ENCODE measurements at regions not wholly inside any gene's neighbourhood (a gene's known extent, or its start where the extent isn't known, plus 50 kb on each side); places are given as distances from the start of the nearest gene placed in this dataset.

GRCh38 chr7:140235114-140235513 is 58.3 kb upstream of the KDM7A start:
- no peaks in the 10 kb centered on the region for H3K36me3 ChIP-seq
- no peaks in the 10 kb centered on the region for H3K27me3 ChIP-seq
- DNase-seq: no peak
- no peak overlapping the region for H3K4me3 ChIP-seq (ENCODE audit: low read depth, low read length)
- no peaks in the 10 kb centered on the region for H3K9me3 ChIP-seq
- TF ChIP-seq, protein P1, sequence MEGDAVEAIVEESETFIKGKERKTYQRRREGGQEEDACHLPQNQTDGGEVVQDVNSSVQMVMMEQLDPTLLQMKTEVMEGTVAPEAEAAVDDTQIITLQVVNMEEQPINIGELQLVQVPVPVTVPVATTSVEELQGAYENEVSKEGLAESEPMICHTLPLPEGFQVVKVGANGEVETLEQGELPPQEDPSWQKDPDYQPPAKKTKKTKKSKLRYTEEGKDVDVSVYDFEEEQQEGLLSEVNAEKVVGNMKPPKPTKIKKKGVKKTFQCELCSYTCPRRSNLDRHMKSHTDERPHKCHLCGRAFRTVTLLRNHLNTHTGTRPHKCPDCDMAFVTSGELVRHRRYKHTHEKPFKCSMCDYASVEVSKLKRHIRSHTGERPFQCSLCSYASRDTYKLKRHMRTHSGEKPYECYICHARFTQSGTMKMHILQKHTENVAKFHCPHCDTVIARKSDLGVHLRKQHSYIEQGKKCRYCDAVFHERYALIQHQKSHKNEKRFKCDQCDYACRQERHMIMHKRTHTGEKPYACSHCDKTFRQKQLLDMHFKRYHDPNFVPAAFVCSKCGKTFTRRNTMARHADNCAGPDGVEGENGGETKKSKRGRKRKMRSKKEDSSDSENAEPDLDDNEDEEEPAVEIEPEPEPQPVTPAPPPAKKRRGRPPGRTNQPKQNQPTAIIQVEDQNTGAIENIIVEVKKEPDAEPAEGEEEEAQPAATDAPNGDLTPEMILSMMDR (IDR thresholded peaks at IDR 0.05; ENCODE audit: low read depth, low read length): no peak
- H3K4me1 ChIP-seq: no peaks in the 10 kb centered on the region; the same call in 1 of the 2 replicates

- Histone ChIP-seq H3K4me1 (no peaks in the 10 kb centered on the region), H3K9me3 (no peaks in the 10 kb centered on the region), H3K4me3 (ENCODE audit: low read depth, low read length) (no peak overlapping the region), H3K27me3 (no peaks in the 10 kb centered on the region), H3K36me3 (no peaks in the 10 kb centered on the region)
- no peak for DNase-seq
- TF ChIP-seq, protein P1 (IDR thresholded peaks at IDR 0.05; ENCODE audit: low read depth, low read length): no peak
Measured at GRCh38 chr7:140232957-140233917, 56.5 kb upstream of the KDM7A start.

GRCh38 chr7:140231771-140232491 is 55.1 kb upstream of the KDM7A start:
- Histone ChIP-seq H3K4me1 (no peaks in the 10 kb centered on the region), H3K27me3 (no peaks in the 10 kb centered on the region), H3K4me3 (ENCODE audit: low read depth, low read length) (peak overlapping the region; percentile 82), H3K36me3 (no peaks in the 10 kb centered on the region), H3K9me3 (no peaks in the 10 kb centered on the region)
- TF ChIP-seq, protein P1 (IDR thresholded peaks at IDR 0.05; ENCODE audit: low read depth, low read length): no peak
- DNase-seq: no peak

GRCh38 chr7:140230861-140231770 is 54.3 kb upstream of the KDM7A start:
- H3K4me1 ChIP-seq: no peaks in the 10 kb centered on the region
- no peaks in the 10 kb centered on the region for H3K9me3 ChIP-seq
- no peaks in the 10 kb centered on the region for H3K27me3 ChIP-seq
- peak; percentile 85 for DNase-seq
- H3K36me3 ChIP-seq: no peaks in the 10 kb centered on the region
- TF ChIP-seq, protein P1 (IDR thresholded peaks at IDR 0.05; ENCODE audit: low read depth, low read length): no peak
- peak overlapping the region; percentile 82 for H3K4me3 ChIP-seq (ENCODE audit: low read depth, low read length)

DNA sequence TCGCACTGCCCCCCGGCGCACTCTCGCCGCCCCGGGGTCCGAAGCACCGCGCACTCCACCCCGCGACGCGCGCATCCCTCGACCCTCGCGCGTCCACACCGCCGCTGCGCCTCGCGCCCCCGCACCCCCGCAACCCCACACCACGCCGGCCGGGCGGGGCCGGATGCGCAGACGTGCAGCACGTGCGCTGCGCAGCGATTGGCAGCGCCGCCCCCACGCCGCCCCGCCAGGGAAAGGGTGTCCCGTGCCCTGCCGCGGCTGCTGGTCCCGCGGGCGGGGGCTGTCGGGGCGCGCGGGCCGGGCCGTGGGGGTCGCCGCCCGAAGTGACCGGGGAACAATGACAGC is 53.7 kb upstream of the KDM7A start:
- Histone ChIP-seq H3K36me3 (no peaks in the 10 kb centered on the region), H3K4me3 (ENCODE audit: low read depth, low read length) (peak overlapping the region; percentile 82), H3K4me1 (no peaks in the 10 kb centered on the region), H3K27me3 (no peaks in the 10 kb centered on the region), H3K9me3 (no peaks in the 10 kb centered on the region)
- TF ChIP-seq, protein P1 (IDR thresholded peaks at IDR 0.05; ENCODE audit: low read depth, low read length): no peak
- peak; percentile 44 for DNase-seq

All from BE2C (cell line).